ENCODE measurements at regions not wholly inside any gene's neighbourhood (a gene's known extent, or its start where the extent isn't known, plus 50 kb on each side); places are given as distances from the start of the nearest gene placed in this dataset.

DNA sequence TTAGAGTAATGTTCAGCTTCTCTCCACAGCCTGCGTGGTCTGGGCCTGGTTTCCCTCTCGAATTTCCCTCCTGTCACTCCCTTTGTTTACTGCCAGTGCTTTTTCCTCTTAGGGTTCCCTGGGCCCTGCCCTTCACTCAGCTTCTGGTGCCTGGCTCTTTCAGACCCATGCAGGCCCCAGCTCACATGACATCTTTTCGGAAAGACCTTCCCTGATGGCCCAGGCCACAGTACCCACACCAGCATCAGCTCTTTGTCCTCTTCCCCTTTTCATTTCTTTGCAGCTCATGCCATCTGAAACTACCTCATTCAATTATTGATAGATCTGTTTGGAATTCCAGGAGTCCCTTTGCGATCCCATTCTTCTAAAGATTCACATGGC is 68.1 kb upstream of the ABL1 start:
- 94% methylated on average over 4 of the region's 4 CpGs for WGBS (ENCODE audit: low lambda C conversion rate)
- Histone ChIP-seq H3K4me1 (ENCODE audit: control insufficient read depth in 1 of 2, insufficient read depth in 2 of 2, low read depth in 1 of 2, low read length in 1 of 2) (peaks cover 6 to 33% of the 10 kb centered on the region in 2 experiments; a peak in 3 of 4 replicates), H3K36me3 (replicated peaks in 1 of 2; ENCODE audit: control insufficient read depth in 1 of 2, insufficient read depth in 2 of 2, low read length in 1 of 2) (no peaks in the 10 kb centered on the region), H3K9ac (no peak overlapping the region), H3K4me2 (no peak overlapping the region), H3K9me2 (no peaks in the 10 kb centered on the region), H3K79me2 (ENCODE audit: insufficient read depth) (peaks cover 83% of the 10 kb centered on the region), H2AFZ (ENCODE audit: low read depth) (no peak overlapping the region), H3F3A (replicated peaks; ENCODE audit: insufficient read depth) (peaks cover 6% of the 10 kb centered on the region), H3K9me3 (no peaks in the 10 kb centered on the region), H3K27me3 (ENCODE audit: insufficient read depth) (no peaks in the 10 kb centered on the region), H3K27ac (ENCODE audit: low read depth in 2 of 2, low read length in 1 of 2) (peak overlapping the region in 1 of 2 experiments; percentile 54; a peak in 1 of 4 replicates), H4K20me1 (ENCODE audit: insufficient read depth) (no peaks in the 10 kb centered on the region), H3K4me3 (ENCODE audit: low read depth in 2 of 2, low read length in 1 of 2) (no peak overlapping the region)
- ChIA-PET POLR2A (no interaction called here), CTCF (interaction anchor here (1.0 to 4.7 kb wide), 7 partner anchors 11 to 280 kb away, joined by 3 to 62 read pairs (median 7); no protein-coding TSS in a partner anchor)
- no peak for DNase-seq
- TF ChIP-seq, protein P1, sequence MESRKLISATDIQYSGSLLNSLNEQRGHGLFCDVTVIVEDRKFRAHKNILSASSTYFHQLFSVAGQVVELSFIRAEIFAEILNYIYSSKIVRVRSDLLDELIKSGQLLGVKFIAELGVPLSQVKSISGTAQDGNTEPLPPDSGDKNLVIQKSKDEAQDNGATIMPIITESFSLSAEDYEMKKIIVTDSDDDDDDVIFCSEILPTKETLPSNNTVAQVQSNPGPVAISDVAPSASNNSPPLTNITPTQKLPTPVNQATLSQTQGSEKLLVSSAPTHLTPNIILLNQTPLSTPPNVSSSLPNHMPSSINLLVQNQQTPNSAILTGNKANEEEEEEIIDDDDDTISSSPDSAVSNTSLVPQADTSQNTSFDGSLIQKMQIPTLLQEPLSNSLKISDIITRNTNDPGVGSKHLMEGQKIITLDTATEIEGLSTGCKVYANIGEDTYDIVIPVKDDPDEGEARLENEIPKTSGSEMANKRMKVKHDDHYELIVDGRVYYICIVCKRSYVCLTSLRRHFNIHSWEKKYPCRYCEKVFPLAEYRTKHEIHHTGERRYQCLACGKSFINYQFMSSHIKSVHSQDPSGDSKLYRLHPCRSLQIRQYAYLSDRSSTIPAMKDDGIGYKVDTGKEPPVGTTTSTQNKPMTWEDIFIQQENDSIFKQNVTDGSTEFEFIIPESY (IDR thresholded peaks at IDR 0.05; ENCODE audit: borderline replicate concordance, low read depth), result no peak
- TF ChIP-seq FOXJ3 (CRISPR knock-in tag; IDR thresholded peaks at IDR 0.05), result no peak
- no peak for TF ChIP-seq EZH2phosphoT487 (IDR thresholded peaks at IDR 0.05; ENCODE audit: borderline replicate concordance, low read depth)
- TF ChIP-seq, protein P2, sequence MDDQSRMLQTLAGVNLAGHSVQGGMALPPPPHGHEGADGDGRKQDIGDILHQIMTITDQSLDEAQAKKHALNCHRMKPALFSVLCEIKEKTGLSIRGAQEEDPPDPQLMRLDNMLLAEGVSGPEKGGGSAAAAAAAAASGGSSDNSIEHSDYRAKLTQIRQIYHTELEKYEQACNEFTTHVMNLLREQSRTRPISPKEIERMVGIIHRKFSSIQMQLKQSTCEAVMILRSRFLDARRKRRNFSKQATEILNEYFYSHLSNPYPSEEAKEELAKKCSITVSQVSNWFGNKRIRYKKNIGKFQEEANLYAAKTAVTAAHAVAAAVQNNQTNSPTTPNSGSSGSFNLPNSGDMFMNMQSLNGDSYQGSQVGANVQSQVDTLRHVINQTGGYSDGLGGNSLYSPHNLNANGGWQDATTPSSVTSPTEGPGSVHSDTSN (IDR thresholded peaks at IDR 0.05), result no peak
- no peak for TF ChIP-seq EP300 (IDR thresholded peaks at IDR 0.05; ENCODE audit: borderline replicate concordance in 1 of 2, low read depth in 1 of 2, low read length in 1 of 2)
- TF ChIP-seq YY1 (IDR thresholded peaks at IDR 0.05; ENCODE audit: low read depth), result no peak
- TF ChIP-seq GABPA (IDR thresholded peaks at IDR 0.05; ENCODE audit: low read depth), result no peak
- no peak for TF ChIP-seq TAF1 (IDR thresholded peaks at IDR 0.05; ENCODE audit: borderline replicate concordance, low read depth, low read length)
- TF ChIP-seq, protein P3, sequence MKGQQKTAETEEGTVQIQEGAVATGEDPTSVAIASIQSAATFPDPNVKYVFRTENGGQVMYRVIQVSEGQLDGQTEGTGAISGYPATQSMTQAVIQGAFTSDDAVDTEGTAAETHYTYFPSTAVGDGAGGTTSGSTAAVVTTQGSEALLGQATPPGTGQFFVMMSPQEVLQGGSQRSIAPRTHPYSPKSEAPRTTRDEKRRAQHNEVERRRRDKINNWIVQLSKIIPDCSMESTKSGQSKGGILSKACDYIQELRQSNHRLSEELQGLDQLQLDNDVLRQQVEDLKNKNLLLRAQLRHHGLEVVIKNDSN (IDR thresholded peaks at IDR 0.05; ENCODE audit: borderline replicate concordance, low read depth), result no peak

DNA sequence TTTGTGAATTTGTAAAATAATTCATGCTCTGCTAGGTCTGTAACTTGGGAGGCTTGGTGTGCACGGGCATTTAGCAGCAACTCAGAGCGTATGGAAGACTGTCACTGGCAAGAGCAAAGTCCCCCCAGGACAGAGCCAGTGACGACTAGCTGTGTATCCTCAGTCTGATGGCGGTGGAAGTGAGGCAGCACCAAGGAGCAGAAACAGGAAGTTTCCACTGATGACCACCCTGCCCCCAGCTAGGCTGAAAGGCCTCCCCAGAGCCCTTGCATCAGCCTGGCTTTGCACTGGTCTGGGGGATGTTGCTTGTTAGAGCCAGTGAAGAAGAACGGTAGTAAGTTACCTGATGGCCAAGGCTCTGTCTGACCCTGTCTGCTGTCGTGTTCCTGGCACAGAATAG is 66.8 kb upstream of the ABL1 start:
- POLR2A ChIA-PET, result no interaction called here
- Histone ChIP-seq H4K20me1 (ENCODE audit: insufficient read depth) (no peaks in the 10 kb centered on the region), H3K9me3 (no peaks in the 10 kb centered on the region), H2AFZ (ENCODE audit: low read depth) (peak overlapping the region; percentile 5; the same call in 1 of the 2 replicates), H3K4me1 (ENCODE audit: control insufficient read depth in 1 of 2, insufficient read depth in 2 of 2, low read depth in 1 of 2, low read length in 1 of 2) (peaks cover 6 to 33% of the 10 kb centered on the region in 2 experiments; a peak in 3 of 4 replicates), H3K9ac (no peak overlapping the region), H3K4me2 (peak overlapping the region; percentile 20; the same call in 1 of the 2 replicates), H3K27ac (ENCODE audit: low read depth in 2 of 2, low read length in 1 of 2) (no peak overlapping the region), H3F3A (replicated peaks; ENCODE audit: insufficient read depth) (peaks cover 6% of the 10 kb centered on the region), H3K79me2 (ENCODE audit: insufficient read depth) (peaks cover 88% of the 10 kb centered on the region), H3K4me3 (ENCODE audit: low read depth in 2 of 2, low read length in 1 of 2) (no peak overlapping the region), H3K27me3 (ENCODE audit: insufficient read depth) (no peaks in the 10 kb centered on the region), H3K36me3 (replicated peaks in 1 of 2; ENCODE audit: control insufficient read depth in 1 of 2, insufficient read depth in 2 of 2, low read length in 1 of 2) (no peaks in the 10 kb centered on the region), H3K9me2 (no peaks in the 10 kb centered on the region)
- TF ChIP-seq MEF2A (IDR thresholded peaks at IDR 0.05; ENCODE audit: borderline replicate concordance, low read depth), result no peak
- TF ChIP-seq RFX5 (IDR thresholded peaks at IDR 0.05; ENCODE audit: low read length), result no peak
- no peak for TF ChIP-seq MXI1 (IDR thresholded peaks at IDR 0.05; ENCODE audit: low read depth, low read length)
- TF ChIP-seq TEAD4 (IDR thresholded peaks at IDR 0.05; ENCODE audit: borderline replicate concordance, insufficient read depth), result no peak
- TF ChIP-seq POLR2AphosphoS5 (IDR thresholded peaks at IDR 0.05; ENCODE audit: low read depth, low read length), result no peak
- TF ChIP-seq, protein P4, sequence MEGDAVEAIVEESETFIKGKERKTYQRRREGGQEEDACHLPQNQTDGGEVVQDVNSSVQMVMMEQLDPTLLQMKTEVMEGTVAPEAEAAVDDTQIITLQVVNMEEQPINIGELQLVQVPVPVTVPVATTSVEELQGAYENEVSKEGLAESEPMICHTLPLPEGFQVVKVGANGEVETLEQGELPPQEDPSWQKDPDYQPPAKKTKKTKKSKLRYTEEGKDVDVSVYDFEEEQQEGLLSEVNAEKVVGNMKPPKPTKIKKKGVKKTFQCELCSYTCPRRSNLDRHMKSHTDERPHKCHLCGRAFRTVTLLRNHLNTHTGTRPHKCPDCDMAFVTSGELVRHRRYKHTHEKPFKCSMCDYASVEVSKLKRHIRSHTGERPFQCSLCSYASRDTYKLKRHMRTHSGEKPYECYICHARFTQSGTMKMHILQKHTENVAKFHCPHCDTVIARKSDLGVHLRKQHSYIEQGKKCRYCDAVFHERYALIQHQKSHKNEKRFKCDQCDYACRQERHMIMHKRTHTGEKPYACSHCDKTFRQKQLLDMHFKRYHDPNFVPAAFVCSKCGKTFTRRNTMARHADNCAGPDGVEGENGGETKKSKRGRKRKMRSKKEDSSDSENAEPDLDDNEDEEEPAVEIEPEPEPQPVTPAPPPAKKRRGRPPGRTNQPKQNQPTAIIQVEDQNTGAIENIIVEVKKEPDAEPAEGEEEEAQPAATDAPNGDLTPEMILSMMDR (IDR thresholded peaks at IDR 0.05), result no peak
- 71% methylated on average over 6 of the region's 6 CpGs for WGBS (ENCODE audit: low lambda C conversion rate)
- DNase-seq, result no peak
- CTCF ChIA-PET, result interaction anchor here (0.7 to 4.7 kb wide), 6 partner anchors 11 to 278 kb away, joined by 4 to 62 read pairs (median 8); no protein-coding TSS in a partner anchor

Measured in SK-N-SH (cell line).